OCI-LY1 (cell line): ENCODE measurements at regions not wholly inside any gene's neighbourhood (a gene's known extent, or its start where the extent isn't known, plus 50 kb on each side); places are given as distances from the start of the nearest gene placed in this dataset.

Experiments used
- H2AFZ ChIP-seq: fragments of 200-600 bp; sonication (generic), shearing (Covaris generic); 2 replicates; pipeline ENCODE4 v1.6.0; 2014; ENCODE audit warnings: antibody characterized with exemption, mild to moderate bottlenecking, low read length
- H3F3A ChIP-seq: fragments of 200-600 bp; sonication (generic), shearing (Covaris generic); 2 replicates; pipeline ENCODE4 v1.6.0; 2014; ENCODE audit warnings: mild to moderate bottlenecking, antibody characterized with exemption, low read length, moderate library complexity; ENCODE audit not compliant: insufficient read depth
- H3K27ac ChIP-seq: fragments of 200-600 bp; sonication (generic); 2 replicates; pipeline ENCODE4 v1.5.1; 2014; ENCODE audit warnings: low read length, mixed run types, mild to moderate bottlenecking, low read depth; ENCODE audit not compliant: poor library complexity, severe bottlenecking
- H3K27me3 ChIP-seq: fragments of 200-600 bp; sonication (generic); 2 replicates; pipeline ENCODE4 v1.6.0; 2014; ENCODE audit warnings: antibody characterized with exemption, mild to moderate bottlenecking, low read length, moderate library complexity; ENCODE audit not compliant: insufficient read depth
- H3K36me3 ChIP-seq: fragments of 200-600 bp; sonication (generic); 2 replicates; pipeline ENCODE4 v1.6.1; 2014; ENCODE audit warnings: mild to moderate bottlenecking, antibody characterized with exemption, low read length, moderate library complexity, mixed read lengths; ENCODE audit not compliant: insufficient read depth
- H3K4me1 ChIP-seq: fragments of 200-600 bp; sonication (generic); 2 replicates; pipeline ENCODE4 v1.5.1; 2014; ENCODE audit warnings: mild to moderate bottlenecking, low read length, moderate library complexity; ENCODE audit not compliant: insufficient read depth, severe bottlenecking
- H3K4me2 ChIP-seq: fragments of 200-600 bp; sonication (generic), shearing (Covaris generic); 2 replicates; pipeline ENCODE4 v1.6.1; 2014; ENCODE audit warnings: low read length
- H3K4me3 ChIP-seq: fragments of 200-600 bp; sonication (generic); 2 replicates; pipeline ENCODE4 v1.5.1; 2014; ENCODE audit warnings: low read length, low read depth, mild to moderate bottlenecking, mixed read lengths; ENCODE audit not compliant: poor library complexity, severe bottlenecking
- H3K79me2 ChIP-seq: fragments of 200-600 bp; shearing (Covaris generic); 2 replicates; pipeline ENCODE4 v1.6.1; 2016; ENCODE audit warnings: mixed run types, low read length, mixed read lengths; ENCODE audit not compliant: insufficient read depth
- H3K9ac ChIP-seq: fragments of 200-600 bp; sonication (generic), shearing (Covaris generic); 2 replicates; pipeline ENCODE4 v1.6.1; 2014; ENCODE audit warnings: mild to moderate bottlenecking, low read length, mixed read lengths
- H3K9me2 ChIP-seq: fragments of 200-600 bp; sonication (generic), shearing (Covaris generic); 2 replicates; pipeline ENCODE4 v1.6.1; 2014; ENCODE audit warnings: low read depth, mild to moderate bottlenecking, low read length, mixed read lengths
- H3K9me3 ChIP-seq: fragments of 200-600 bp; shearing (Covaris generic); 2 replicates; pipeline ENCODE4 v1.6.1; 2014; ENCODE audit warnings: low read length, mixed read lengths
- H4K20me1 ChIP-seq: fragments of 200-600 bp; sonication (generic), shearing (Covaris generic); 2 replicates; pipeline ENCODE4 v1.6.0; 2016; ENCODE audit warnings: mild to moderate bottlenecking, low read length; ENCODE audit not compliant: insufficient read depth
- CTCF ChIP-seq: fragments of 200-600 bp; sonication (generic), shearing (Covaris generic); IDR thresholded peaks from 2 replicates; pipeline ENCODE4 v1.5.1; 2017; ENCODE audit warnings: mild to moderate bottlenecking, antibody characterized with exemption, low read length, moderate library complexity, mixed read lengths
- EZH2 ChIP-seq: fragments of 200-600 bp; sonication (generic), shearing (Covaris generic); IDR thresholded peaks from 2 replicates; pipeline ENCODE4 v1.8.0; 2017; ENCODE audit warnings: borderline replicate concordance, mixed run types, mild to moderate bottlenecking, antibody characterized with exemption, low read length, moderate library complexity, mixed read lengths

DNA sequence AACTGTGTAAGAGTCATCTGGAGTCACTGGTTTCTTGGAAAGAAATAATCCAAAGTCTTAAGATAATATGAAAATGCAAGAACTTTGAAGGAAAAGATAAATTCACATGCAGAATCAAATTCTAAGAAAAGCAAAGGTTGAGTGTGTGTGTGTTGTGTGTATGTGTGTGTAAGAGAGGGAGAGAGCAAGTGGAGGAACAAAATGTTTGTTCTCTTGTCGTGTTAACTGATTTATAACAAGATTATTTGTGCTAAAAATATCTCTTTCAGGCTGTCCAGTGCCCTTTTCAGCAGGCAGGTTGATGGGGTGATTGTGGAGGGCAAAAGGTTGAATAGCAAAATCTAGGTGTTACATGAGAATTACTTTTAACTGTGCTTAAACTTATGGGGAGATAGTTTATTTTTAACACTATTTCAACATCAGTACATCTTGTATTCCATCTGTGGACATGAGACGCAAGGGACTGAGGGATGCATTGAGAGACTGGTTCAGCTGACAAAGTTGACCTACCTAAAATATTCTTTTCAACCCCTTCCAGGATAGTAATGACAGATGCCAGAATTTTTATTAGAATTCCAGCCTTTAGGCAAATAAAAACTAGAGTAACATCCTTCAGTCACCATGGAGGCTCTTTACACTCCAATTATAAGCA is 342.4 kb upstream of the CD180 start:
- no peaks in the 10 kb centered on the region for H3K9me3 ChIP-seq
- H3K27me3 ChIP-seq, result no peaks in the 10 kb centered on the region
- H3F3A ChIP-seq, result no peaks in the 10 kb centered on the region
- no peaks in the 10 kb centered on the region for H3K79me2 ChIP-seq
- no peak overlapping the region for H3K4me2 ChIP-seq
- no peak overlapping the region for H3K4me3 ChIP-seq
- H2AFZ ChIP-seq, result no peak overlapping the region
- H3K4me1 ChIP-seq, result no peaks in the 10 kb centered on the region
- H4K20me1 ChIP-seq, result no peaks in the 10 kb centered on the region
- TF ChIP-seq CTCF (no peak), EZH2 (no peak)
- no peak overlapping the region for H3K27ac ChIP-seq
- H3K9ac ChIP-seq, result no peak overlapping the region
- H3K9me2 ChIP-seq, result no peaks in the 10 kb centered on the region
- H3K36me3 ChIP-seq, result no peaks in the 10 kb centered on the region

DNA sequence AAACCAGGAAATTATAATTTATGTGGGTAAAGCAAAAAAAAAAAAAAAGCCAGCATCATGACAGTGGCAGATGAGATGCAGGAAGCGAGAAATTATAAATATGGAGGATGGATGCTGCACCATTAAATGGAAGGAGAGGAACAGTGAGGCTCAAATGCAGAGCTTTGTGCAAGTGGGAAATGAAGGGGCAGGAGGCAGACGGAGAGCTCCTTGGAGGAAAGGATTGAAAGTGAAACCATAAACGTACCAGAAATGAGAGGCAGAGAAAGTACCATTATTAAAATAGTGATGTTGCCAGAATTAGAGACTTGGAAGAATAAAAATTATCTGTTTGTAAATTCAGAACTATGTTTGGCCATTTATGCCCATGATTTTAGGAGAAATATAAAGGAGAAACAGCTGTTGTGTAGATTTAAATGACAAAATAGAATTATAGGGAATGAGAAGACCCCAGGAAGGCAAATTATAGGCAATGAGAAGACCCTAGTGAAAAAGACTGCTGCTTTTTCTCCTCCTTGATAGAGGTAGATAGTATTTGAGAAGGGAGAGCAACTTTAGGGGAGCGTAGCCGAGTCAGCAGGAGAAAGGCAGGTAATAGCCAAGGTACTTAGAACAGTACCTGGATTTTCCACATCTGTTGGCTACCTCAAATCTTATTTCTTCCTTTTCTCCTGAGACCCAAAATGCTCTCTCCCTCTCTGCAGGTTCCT is 341.0 kb upstream of the CD180 start:
- Histone ChIP-seq H3F3A (no peaks in the 10 kb centered on the region), H2AFZ (no peak overlapping the region), H3K4me2 (no peak overlapping the region), H3K27me3 (no peaks in the 10 kb centered on the region), H3K79me2 (no peaks in the 10 kb centered on the region), H3K9me2 (no peaks in the 10 kb centered on the region), H3K27ac (no peak overlapping the region), H3K9me3 (no peaks in the 10 kb centered on the region), H3K9ac (no peak overlapping the region), H4K20me1 (no peaks in the 10 kb centered on the region), H3K4me1 (no peaks in the 10 kb centered on the region), H3K36me3 (no peaks in the 10 kb centered on the region), H3K4me3 (no peak overlapping the region)
- no peak for TF ChIP-seq EZH2
- TF ChIP-seq CTCF, result no peak

GRCh38 chr5:67536866-67537265 is 340.3 kb upstream of the CD180 start:
- TF ChIP-seq EZH2 (no peak), CTCF (no peak)

More at GRCh38 chr5:67536866-67537265, 340.3 kb upstream of the CD180 start:
- Histone ChIP-seq H3K27ac (no peak overlapping the region), H3K9me3 (no peaks in the 10 kb centered on the region), H3K4me3 (no peak overlapping the region), H3K27me3 (no peaks in the 10 kb centered on the region), H3K4me1 (no peaks in the 10 kb centered on the region), H3K79me2 (no peaks in the 10 kb centered on the region), H3F3A (no peaks in the 10 kb centered on the region), H3K4me2 (no peak overlapping the region), H3K36me3 (no peaks in the 10 kb centered on the region), H2AFZ (no peak overlapping the region), H4K20me1 (no peaks in the 10 kb centered on the region), H3K9ac (no peak overlapping the region), H3K9me2 (no peaks in the 10 kb centered on the region)
